ENCODE measurements at regions not wholly inside any gene's neighbourhood (a gene's known extent, or its start where the extent isn't known, plus 50 kb on each side); places are given as distances from the start of the nearest gene placed in this dataset.

DNA sequence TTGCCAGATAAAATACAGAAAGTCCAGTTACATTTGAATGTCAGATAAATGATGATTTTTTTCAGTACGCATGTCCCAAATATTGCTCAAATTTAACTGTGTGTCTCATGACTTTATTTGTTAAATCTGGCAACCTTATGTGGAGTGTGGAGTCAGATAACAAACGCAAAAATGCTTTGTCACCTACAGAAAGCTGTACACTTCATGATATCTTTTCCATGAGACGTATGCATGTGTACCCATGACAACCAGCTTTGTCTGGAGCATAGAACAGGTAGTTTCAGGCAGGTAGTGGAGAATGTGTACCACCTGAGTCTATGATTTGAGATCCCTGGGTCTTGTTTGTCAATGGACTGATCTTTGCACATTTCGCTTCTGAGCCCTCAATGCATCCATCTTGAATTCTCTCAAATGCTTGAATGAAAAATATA is 105.5 kb upstream of the CPEB4 start (continued):
- TF ChIP-seq, protein P1, sequence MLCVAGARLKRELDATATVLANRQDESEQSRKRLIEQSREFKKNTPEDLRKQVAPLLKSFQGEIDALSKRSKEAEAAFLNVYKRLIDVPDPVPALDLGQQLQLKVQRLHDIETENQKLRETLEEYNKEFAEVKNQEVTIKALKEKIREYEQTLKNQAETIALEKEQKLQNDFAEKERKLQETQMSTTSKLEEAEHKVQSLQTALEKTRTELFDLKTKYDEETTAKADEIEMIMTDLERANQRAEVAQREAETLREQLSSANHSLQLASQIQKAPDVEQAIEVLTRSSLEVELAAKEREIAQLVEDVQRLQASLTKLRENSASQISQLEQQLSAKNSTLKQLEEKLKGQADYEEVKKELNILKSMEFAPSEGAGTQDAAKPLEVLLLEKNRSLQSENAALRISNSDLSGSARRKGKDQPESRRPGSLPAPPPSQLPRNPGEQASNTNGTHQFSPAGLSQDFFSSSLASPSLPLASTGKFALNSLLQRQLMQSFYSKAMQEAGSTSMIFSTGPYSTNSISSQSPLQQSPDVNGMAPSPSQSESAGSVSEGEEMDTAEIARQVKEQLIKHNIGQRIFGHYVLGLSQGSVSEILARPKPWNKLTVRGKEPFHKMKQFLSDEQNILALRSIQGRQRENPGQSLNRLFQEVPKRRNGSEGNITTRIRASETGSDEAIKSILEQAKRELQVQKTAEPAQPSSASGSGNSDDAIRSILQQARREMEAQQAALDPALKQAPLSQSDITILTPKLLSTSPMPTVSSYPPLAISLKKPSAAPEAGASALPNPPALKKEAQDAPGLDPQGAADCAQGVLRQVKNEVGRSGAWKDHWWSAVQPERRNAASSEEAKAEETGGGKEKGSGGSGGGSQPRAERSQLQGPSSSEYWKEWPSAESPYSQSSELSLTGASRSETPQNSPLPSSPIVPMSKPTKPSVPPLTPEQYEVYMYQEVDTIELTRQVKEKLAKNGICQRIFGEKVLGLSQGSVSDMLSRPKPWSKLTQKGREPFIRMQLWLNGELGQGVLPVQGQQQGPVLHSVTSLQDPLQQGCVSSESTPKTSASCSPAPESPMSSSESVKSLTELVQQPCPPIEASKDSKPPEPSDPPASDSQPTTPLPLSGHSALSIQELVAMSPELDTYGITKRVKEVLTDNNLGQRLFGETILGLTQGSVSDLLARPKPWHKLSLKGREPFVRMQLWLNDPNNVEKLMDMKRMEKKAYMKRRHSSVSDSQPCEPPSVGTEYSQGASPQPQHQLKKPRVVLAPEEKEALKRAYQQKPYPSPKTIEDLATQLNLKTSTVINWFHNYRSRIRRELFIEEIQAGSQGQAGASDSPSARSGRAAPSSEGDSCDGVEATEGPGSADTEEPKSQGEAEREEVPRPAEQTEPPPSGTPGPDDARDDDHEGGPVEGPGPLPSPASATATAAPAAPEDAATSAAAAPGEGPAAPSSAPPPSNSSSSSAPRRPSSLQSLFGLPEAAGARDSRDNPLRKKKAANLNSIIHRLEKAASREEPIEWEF (CRISPR knock-in tag; IDR thresholded peaks at IDR 0.05) = no peak
- TF ChIP-seq SMARCC2 (IDR thresholded peaks at IDR 0.05; ENCODE audit: low read depth) (peak; percentile 58; the same call in 1 of the 2 replicates), TEAD4 (IDR thresholded peaks at IDR 0.05; ENCODE audit: low read length) (peak; percentile 93), TEAD4 (CRISPR knock-in tag; IDR thresholded peaks at IDR 0.05; ENCODE audit: borderline replicate concordance) (no peak), EHMT2 (IDR thresholded peaks at IDR 0.05) (no peak), E2F6 (IDR thresholded peaks at IDR 0.05; ENCODE audit: borderline replicate concordance in 1 of 2, extremely low read depth in 1 of 2, insufficient read depth in 1 of 2, insufficient read length in 1 of 2, low read depth in 1 of 2, low read length in 1 of 2, poor library complexity in 1 of 2, severe bottlenecking in 1 of 2) (no peak), CCNT2 (IDR thresholded peaks at IDR 0.05; ENCODE audit: borderline replicate concordance, extremely low read depth, insufficient read length, low read depth, low read length) (peak; percentile 55), ZNF766 (CRISPR knock-in tag; conservative IDR thresholded peaks at IDR 0.05) (peak; percentile 34; the same call in 1 of the 2 replicates), CBFA2T3 (IDR thresholded peaks at IDR 0.05) (peak; percentile 96), SRF (CRISPR knock-in tag; IDR thresholded peaks at IDR 0.05) (0 out of 4 replicates have a peak, but pooled peaks of 1 of the 2 experiments have one; percentile 17), GTF2E2 (tag; IDR thresholded peaks at IDR 0.05) (0 out of 2 replicates have a peak, but pooled peaks have one; percentile 62), ZNF445 (CRISPR knock-in tag; IDR thresholded peaks at IDR 0.05; ENCODE audit: low read depth) (no peak), TCF7 (IDR thresholded peaks at IDR 0.05; ENCODE audit: borderline replicate concordance) (no peak), ZNF584 (CRISPR knock-in tag; IDR thresholded peaks at IDR 0.05; ENCODE audit: low read depth) (0 out of 2 replicates have a peak, but pooled peaks have one; percentile 59), RBM17 (IDR thresholded peaks at IDR 0.05; ENCODE audit: borderline replicate concordance, low read depth, low read length) (no peak), PHF8 (IDR thresholded peaks at IDR 0.05; ENCODE audit: borderline replicate concordance, low read length) (no peak), KAT2B (IDR thresholded peaks at IDR 0.05; ENCODE audit: low read depth, low read length) (no peak)
- TF ChIP-seq, protein P2, sequence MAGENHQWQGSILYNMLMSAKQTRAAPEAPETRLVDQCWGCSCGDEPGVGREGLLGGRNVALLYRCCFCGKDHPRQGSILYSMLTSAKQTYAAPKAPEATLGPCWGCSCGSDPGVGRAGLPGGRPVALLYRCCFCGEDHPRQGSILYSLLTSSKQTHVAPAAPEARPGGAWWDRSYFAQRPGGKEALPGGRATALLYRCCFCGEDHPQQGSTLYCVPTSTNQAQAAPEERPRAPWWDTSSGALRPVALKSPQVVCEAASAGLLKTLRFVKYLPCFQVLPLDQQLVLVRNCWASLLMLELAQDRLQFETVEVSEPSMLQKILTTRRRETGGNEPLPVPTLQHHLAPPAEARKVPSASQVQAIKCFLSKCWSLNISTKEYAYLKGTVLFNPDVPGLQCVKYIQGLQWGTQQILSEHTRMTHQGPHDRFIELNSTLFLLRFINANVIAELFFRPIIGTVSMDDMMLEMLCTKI (IDR thresholded peaks at IDR 0.05; ENCODE audit: partially characterized antibody) = no peak
- TF ChIP-seq, protein P3, sequence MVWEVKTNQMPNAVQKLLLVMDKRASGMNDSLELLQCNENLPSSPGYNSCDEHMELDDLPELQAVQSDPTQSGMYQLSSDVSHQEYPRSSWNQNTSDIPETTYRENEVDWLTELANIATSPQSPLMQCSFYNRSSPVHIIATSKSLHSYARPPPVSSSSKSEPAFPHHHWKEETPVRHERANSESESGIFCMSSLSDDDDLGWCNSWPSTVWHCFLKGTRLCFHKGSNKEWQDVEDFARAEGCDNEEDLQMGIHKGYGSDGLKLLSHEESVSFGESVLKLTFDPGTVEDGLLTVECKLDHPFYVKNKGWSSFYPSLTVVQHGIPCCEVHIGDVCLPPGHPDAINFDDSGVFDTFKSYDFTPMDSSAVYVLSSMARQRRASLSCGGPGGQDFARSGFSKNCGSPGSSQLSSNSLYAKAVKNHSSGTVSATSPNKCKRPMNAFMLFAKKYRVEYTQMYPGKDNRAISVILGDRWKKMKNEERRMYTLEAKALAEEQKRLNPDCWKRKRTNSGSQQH (CRISPR knock-in tag; IDR thresholded peaks at IDR 0.05) = no peak

Measured in K562 (cell line).